H1 (cell line): ENCODE measurements at regions not wholly inside any gene's neighbourhood (a gene's known extent, or its start where the extent isn't known, plus 50 kb on each side); places are given as distances from the start of the nearest gene placed in this dataset.

Experiments
- BRCA1 ChIP-seq: IDR thresholded peaks from 2 replicates; pipeline ENCODE4 v1.6.1; 2012; ENCODE audit warnings: low read depth, low read length, improper control_type of control experiment
- CTCF ChIP-seq, 3 experiments: IDR thresholded peaks; 1 replicate in 2 of 3; 2 replicates in 1 of 3; pipeline versions ENCODE4 v1.5.1 to v1.6.1; 2011; ENCODE audit warnings: low read length in 3 of 3, mild to moderate bottlenecking in 3 of 3, inconsistent platforms in 2 of 3, low read depth in 1 of 3, moderate library complexity in 1 of 3; ENCODE audit not compliant: insufficient read depth in 1 of 3; ENCODE audit errors: control extremely low read depth in 1 of 3
- EP300 ChIP-seq, 2 experiments: IDR thresholded peaks; 1 replicate in 1 of 2; 2 replicates in 1 of 2; pipeline ENCODE4 v1.6.1; 2011 to 2012; ENCODE audit warnings: low read depth in 2 of 2, low read length in 2 of 2, mild to moderate bottlenecking in 2 of 2, borderline replicate concordance in 1 of 2, inconsistent platforms in 1 of 2, moderate library complexity in 1 of 2
- POLR2A ChIP-seq, 2 experiments: IDR thresholded peaks; 1 replicate in 1 of 2; 2 replicates in 1 of 2; pipeline ENCODE4 v1.6.1; 2011; ENCODE audit warnings: low read depth in 2 of 2, low read length in 2 of 2, mild to moderate bottlenecking in 2 of 2; ENCODE audit errors: control extremely low read depth in 1 of 2
- TBP ChIP-seq: IDR thresholded peaks from 2 replicates; pipeline ENCODE4 v1.6.1; 2011; ENCODE audit warnings: low read depth, low read length, improper control_type of control experiment

GRCh38 chrX:150225756-150226155, 137.4 kb upstream of the MAMLD1 start:
- no peak for TF ChIP-seq TBP
- TF ChIP-seq POLR2A (IDR thresholded peaks at IDR 0.05; ENCODE audit: control extremely low read depth in 1 of 2, low read depth in 2 of 2, low read length in 2 of 2): no peak
- no peak for TF ChIP-seq EP300 (IDR thresholded peaks at IDR 0.05; ENCODE audit: borderline replicate concordance in 1 of 2, low read depth in 2 of 2, low read length in 2 of 2)
- no peak for TF ChIP-seq BRCA1
- TF ChIP-seq CTCF (IDR thresholded peaks at IDR 0.05; ENCODE audit: control extremely low read depth in 1 of 3, insufficient read depth in 1 of 3, low read depth in 1 of 3, low read length in 3 of 3): no peak
